ENCODE measurements at regions not wholly inside any gene's neighbourhood (a gene's known extent, or its start where the extent isn't known, plus 50 kb on each side); places are given as distances from the start of the nearest gene placed in this dataset.

DNA sequence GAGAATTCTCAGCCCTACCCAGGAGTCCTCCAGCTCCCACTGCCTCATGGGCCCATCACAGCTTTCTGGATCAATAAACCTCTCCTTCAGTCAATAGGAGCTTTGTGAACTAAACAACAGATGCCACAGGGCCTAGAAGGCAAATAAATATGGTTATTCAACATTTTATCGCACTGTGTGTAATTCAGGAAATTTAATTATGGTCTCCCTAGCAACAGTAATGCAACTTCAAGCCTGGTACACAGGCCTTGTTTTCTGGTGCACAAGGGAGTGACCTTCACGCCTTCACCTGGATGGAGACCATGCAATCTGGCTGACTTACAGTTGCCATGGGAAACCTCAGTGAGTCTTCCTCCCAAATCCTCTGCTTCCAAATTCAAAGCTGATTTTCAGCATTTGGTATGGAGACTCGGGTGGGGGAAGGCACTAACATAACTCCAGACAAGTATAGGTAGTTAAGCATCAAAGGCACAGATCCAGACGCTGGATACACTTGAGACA is 441.0 kb upstream of the NPVF start:
- TF ChIP-seq, protein P1, sequence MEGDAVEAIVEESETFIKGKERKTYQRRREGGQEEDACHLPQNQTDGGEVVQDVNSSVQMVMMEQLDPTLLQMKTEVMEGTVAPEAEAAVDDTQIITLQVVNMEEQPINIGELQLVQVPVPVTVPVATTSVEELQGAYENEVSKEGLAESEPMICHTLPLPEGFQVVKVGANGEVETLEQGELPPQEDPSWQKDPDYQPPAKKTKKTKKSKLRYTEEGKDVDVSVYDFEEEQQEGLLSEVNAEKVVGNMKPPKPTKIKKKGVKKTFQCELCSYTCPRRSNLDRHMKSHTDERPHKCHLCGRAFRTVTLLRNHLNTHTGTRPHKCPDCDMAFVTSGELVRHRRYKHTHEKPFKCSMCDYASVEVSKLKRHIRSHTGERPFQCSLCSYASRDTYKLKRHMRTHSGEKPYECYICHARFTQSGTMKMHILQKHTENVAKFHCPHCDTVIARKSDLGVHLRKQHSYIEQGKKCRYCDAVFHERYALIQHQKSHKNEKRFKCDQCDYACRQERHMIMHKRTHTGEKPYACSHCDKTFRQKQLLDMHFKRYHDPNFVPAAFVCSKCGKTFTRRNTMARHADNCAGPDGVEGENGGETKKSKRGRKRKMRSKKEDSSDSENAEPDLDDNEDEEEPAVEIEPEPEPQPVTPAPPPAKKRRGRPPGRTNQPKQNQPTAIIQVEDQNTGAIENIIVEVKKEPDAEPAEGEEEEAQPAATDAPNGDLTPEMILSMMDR (conservative IDR thresholded peaks at IDR 0.05): no peak
- TF ChIP-seq EZH2 (IDR thresholded peaks at IDR 0.05; ENCODE audit: low read depth): no peak
